ENCODE measurements at regions not wholly inside any gene's neighbourhood (a gene's known extent, or its start where the extent isn't known, plus 50 kb on each side); places are given as distances from the start of the nearest gene placed in this dataset.
A peak's percentile ranks its signal among the peaks of the same experiment; 100 is the strongest.

DNA sequence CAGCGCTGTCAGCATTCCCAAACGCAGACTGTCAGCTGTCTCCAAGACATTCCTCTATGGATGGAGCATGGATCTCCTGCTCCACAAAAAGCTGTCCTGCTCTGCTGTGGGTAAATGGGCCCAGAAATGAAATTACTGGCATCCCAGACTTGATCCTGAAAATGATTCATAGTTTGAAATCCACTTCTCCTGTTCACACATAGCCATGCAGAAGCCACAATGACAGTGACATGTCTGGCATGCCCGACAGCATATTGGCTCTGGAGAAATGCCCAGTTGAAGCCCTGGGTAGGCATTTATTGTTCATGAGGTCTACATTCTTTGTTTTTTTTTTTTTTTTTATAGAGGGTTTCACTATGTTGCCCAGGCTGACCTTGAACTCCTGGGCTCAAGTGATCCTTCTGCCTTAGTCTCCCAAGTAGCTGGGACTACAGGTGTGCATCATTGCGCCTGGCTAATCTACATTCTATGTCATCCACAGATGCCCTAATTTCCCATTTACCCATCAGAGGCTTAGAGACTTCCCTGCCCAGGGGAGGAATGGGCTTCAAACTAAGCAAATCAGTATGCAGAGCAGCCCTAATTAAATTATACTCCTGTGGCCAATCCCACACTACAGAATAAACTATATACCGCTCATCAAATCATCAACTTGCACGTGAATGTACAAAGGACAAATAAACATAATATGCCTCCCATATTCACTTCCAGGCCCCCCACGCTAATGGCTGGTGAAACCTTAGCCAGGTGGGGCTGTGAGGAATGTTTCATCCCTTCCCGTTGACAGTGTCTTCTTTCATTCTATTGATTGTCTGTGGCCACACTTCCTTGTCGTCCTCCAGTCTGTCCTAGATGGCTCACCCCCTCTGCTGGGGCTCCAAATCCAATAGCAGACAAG is 61.8 kb upstream of the EEPD1 start:
- TF ChIP-seq TCF7L2 (IDR thresholded peaks at IDR 0.05; ENCODE audit: low read depth, low read length) (no peak), SIN3A (IDR thresholded peaks at IDR 0.05; ENCODE audit: borderline replicate concordance, insufficient read depth, low read depth, low read length) (no peak), POLR2AphosphoS5 (IDR thresholded peaks at IDR 0.05; ENCODE audit: low read depth, low read length) (no peak), REST (IDR thresholded peaks at IDR 0.05; ENCODE audit: insufficient read depth in 1 of 2, low read depth in 2 of 2, low read length in 1 of 2) (no peak), CTCF (IDR thresholded peaks at IDR 0.05) (no peak)
- Histone ChIP-seq H3K4me3 (ENCODE audit: low read depth in 2 of 2, low read length in 2 of 2) (no peak overlapping the region), H3K4me1 (ENCODE audit: control insufficient read depth, insufficient read depth, low read length) (no peaks in the 10 kb centered on the region), H3K27me3 (ENCODE audit: control insufficient read depth, insufficient read depth, low read length) (no peaks in the 10 kb centered on the region), H3K9me3 (ENCODE audit: control insufficient read depth, insufficient read depth, low read depth, low read length) (no peaks in the 10 kb centered on the region; the same call in 1 of the 2 replicates), H3K27ac (ENCODE audit: low read length) (no peak overlapping the region), H3K36me3 (ENCODE audit: control insufficient read depth, insufficient read depth, low read length) (no peaks in the 10 kb centered on the region)
- DNase-seq (ENCODE audit: low read depth, low spot score) (no peak), ATAC-seq (no peak)
- intact Hi-C loops (cut with micrococcal nuclease; ENCODE audit: unreplicated experiment) (no loop called here), in situ Hi-C loops (cut with HindIII; ENCODE audit: low pct_unique_long_range_greater_than_20kb, low sequenced_read_pairs) (no loop called here)
- ChIA-PET POLR2A (no interaction called here), CTCF (no interaction called here)
- no TSS peak for BruUV-seq (replicated peaks)

DNA sequence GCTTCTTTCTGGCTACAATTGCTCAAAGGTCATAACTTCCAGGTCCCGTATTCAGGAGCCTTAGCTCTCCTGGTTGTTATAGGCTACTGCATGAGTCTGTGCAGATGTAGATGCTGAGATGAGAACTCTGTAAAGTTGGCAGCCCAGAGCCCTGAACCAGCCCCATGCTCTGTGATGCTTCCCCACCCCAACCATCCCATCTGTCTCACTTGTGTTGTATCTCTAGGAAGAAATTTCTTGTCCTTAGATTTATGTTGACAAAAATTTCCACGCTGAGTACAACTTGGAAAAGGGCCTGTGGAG is 61.2 kb upstream of the EEPD1 start:
- peak; percentile 25 for ATAC-seq
- Histone ChIP-seq H3K27me3 (ENCODE audit: control insufficient read depth, insufficient read depth, low read length) (no peaks in the 10 kb centered on the region), H3K4me1 (ENCODE audit: control insufficient read depth, insufficient read depth, low read length) (0 out of 2 replicates have a peak, but pooled peaks cover 3% of the 10 kb centered on the region), H3K9me3 (ENCODE audit: control insufficient read depth, insufficient read depth, low read depth, low read length) (no peaks in the 10 kb centered on the region; the same call in 1 of the 2 replicates), H3K36me3 (ENCODE audit: control insufficient read depth, insufficient read depth, low read length) (no peaks in the 10 kb centered on the region), H3K4me3 (ENCODE audit: low read depth in 2 of 2, low read length in 2 of 2) (no peak overlapping the region), H3K27ac (ENCODE audit: low read length) (no peak overlapping the region)
- in situ Hi-C loops (cut with HindIII; ENCODE audit: low pct_unique_long_range_greater_than_20kb, low sequenced_read_pairs) = no loop called here
- TF ChIP-seq REST (IDR thresholded peaks at IDR 0.05; ENCODE audit: insufficient read depth in 1 of 2, low read depth in 2 of 2, low read length in 1 of 2) (no peak), TCF7L2 (IDR thresholded peaks at IDR 0.05; ENCODE audit: low read depth, low read length) (no peak), CTCF (IDR thresholded peaks at IDR 0.05) (no peak), SIN3A (IDR thresholded peaks at IDR 0.05; ENCODE audit: borderline replicate concordance, insufficient read depth, low read depth, low read length) (no peak), POLR2AphosphoS5 (IDR thresholded peaks at IDR 0.05; ENCODE audit: low read depth, low read length) (no peak)
- intact Hi-C loops (cut with micrococcal nuclease; ENCODE audit: unreplicated experiment) = no loop called here
- ChIA-PET POLR2A (no interaction called here), CTCF (no interaction called here)
- no TSS peak for BruUV-seq (replicated peaks)
- DNase-seq (ENCODE audit: low read depth, low spot score) = no peak
